ENCODE measurements at regions not wholly inside any gene's neighbourhood (a gene's known extent, or its start where the extent isn't known, plus 50 kb on each side); places are given as distances from the start of the nearest gene placed in this dataset.

DNA sequence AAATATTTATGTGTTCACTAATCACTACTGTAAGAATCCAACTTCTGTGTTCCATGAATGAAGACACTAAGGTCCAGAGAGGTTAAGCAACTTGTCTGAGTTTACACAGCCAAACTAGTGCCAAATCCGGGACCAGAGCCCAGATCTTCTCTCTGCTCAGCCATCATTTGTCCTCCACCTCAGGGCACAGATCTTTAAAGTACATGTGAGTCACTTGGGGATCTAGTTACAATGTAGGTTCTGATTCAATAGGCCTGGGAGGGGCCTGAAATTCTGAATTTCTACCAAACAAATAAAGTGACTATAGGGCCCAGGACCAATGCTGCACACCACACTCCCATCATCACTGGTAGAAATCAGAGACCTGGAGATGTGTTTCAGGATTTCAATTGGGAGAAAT, 162.9 kb downstream of the GXYLT1 start:
- DNase-seq (ENCODE audit: low read depth, low spot score): no peak

DNA sequence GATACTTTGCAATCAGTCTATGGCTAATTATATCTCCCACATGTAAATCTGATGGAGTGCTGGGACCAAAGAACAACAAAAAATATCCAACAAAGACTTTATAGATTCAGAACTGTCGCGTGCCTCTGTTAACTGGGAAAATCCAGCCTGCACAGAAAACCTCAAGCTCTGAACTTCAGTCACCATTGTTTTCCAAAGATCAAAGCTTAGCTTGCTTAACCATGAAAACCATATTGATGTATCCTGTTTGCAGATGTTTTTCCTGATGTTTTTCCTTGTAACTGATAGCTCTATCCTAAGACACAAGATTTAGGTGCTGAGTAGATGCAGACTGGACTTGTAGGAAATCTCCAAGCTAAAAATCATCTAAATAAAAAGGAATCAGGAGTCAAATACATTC, 163.7 kb downstream of the GXYLT1 start:
- no peak for DNase-seq (ENCODE audit: low read depth, low spot score)

DNA sequence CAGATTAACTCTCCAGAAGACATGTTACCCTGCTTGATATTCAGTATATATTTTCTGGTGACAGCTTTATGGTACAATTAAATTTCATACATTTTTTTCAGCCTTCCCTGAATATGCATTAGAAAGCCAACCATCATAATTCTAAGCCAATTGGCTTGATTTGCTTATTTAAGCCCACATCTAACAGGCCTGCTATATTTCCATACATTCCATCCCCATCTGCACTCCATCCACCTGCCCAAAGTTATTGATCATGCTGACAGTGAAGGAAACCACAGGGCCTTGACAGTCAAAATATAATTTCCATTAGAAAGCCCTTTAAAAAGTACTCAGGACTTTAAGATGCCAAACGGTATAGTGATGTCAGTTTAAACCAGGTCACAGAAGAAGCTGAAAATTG, 164.3 kb downstream of the GXYLT1 start:
- DNase-seq (ENCODE audit: low read depth, low spot score): no peak

DNA sequence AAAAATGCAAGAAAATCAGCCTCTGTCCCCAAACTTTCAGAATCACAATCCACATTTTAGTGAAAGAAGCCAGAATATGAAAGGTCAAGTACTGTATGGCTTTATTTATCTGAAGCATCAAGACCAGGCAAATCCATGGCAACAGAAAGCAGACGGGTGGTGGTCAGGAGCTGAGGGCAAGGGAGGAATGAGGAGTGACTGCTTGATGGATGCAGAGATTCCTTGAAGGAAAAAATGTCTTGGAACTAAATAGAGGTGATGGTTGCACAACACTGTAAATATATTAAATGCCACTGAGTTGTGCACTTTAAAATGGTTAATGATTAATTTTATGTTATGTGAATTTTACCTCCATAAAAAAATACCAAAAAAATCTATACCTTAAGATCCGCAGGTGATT, 165.1 kb downstream of the GXYLT1 start:
- DNase-seq (ENCODE audit: low read depth, low spot score): no peak

DNA sequence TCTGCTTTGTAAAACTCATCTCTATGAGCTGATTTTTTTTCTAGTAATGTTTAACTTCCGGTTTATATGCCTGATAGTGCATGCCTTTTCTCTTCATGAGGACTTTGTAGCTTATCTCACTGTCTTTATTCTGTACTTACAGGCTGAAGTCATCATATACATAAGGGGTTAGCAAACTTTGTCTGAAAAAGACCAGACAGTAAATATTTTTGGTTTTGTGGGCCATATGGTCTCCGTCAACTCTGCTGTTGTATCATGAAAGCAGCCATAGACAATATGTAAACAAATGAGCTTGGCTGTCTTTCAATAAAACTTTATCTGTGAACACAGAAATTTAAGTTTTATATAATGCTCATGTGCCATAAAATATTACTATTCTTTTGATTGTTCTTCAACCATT, 172.1 kb downstream of the GXYLT1 start:
- DNase-seq (ENCODE audit: low read depth, low spot score): no peak

DNA sequence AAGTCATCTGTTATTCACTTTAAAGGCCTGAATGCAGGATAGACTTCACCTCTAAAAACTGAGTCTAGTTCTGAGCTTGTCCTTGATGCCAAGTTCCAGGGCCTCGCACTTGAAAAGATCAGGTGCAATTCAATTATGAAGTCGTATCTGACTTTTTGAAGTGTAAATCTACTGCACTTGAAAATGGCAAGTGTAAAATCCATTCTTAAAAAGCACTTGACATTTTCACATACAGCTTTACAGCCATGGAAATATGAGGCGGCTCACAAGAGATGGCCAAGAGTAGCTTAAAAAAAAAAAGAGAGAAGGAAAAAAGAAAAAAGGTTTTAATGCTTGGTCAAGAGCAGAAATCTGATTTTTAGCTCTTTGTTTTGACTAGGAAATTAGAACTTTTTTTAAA, 172.5 kb downstream of the GXYLT1 start:
- no peak for DNase-seq (ENCODE audit: low read depth, low spot score)

DNA sequence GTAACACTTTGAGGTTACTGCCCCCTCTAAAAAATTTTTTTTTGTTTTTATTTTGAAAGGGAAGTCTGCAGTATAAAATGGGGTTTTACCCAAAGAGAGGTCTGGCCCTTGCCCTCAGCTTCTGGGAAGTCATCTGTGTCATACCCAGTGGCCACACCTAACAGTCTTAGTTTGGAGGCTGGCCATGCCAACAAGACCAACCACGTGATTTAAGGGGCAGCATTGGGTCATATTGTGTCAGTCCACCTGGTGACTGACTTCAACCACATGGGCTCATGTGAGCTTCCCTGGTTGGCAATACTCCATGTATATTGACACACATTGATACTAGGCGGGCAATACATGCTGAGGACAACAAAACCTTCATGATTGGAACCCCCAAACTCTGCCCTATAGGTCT, 173.9 kb downstream of the GXYLT1 start:
- DNase-seq (ENCODE audit: low read depth, low spot score): no peak

DNA sequence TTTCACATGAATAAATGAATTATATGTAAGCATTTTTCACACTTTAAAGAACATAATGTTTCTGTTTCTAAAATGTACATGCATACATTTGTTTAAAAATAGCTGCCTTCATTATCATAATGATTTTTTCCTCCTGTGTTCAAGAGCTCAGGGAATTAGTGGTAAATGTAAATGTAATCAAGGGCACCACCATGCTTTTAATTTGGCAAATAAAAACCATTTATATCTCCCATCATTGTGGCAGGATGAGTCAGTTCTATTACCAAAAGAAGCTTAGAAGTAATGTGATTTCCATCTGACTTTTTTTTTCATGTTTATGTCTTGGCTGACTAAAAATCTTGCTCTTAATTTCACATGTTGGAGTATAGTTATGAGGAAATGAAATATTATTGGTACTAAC, 176.1 kb downstream of the GXYLT1 start:
- no peak for DNase-seq (ENCODE audit: low read depth, low spot score)

DNA sequence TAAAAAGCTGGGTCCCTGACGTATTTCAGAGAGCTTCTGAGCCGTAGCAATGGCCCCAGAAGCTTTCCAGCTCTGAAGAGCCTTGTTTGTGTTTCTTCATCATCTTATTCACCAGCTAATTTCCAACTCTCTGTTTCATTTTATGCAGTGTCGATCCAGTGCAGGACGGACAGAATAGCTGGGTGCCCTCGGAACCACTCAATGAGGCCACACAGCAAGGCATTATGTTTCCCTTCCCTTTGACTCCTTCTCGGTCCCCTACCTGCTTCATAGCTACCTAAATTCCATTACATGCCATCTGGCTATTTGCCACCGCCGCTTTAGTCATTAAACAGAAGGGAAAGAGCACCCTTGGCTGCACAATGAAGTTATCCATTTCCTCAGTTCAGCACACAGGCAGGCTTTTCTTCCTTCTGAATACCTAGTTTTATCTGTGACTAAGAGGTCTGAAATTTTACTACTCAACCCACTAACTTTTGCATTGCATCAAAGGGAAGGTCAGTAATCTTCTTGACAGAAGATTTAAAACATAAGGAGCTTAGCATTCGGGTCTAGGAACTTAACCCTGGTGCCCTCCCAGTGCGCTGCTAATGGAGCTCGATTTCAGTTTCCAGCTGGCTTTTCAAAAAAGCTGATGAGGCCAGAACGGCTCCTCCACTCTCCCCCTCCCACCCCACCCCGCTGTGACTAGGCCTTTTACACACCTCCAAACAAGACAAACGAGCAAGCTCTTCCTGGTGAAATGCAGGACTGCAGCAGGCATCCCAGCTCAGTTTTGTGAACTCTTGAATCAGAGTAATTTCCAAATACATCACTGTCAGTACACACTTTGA, 176.8 kb downstream of the GXYLT1 start:
- DNase-seq (ENCODE audit: low read depth, low spot score): no peak

DNA sequence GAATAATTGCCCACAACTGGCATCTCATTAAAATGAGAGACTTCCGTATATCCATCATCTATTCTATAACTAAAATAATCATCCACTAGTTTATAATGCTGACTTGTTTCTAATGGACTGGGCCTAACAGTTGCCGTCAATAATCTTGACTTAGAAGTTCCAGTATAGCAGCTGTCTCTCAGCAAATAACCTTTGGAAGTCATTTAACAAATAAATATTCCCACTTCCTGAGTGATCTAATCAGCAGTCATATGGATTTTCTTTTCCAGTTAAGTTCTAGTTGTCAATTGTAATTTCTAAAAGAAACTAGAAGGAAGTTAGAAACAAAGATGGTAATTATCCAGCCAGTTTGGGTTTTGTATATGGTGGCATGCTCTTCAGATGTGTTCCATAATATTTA, 177.8 kb downstream of the GXYLT1 start:
- no peak for DNase-seq (ENCODE audit: low read depth, low spot score)

DNA sequence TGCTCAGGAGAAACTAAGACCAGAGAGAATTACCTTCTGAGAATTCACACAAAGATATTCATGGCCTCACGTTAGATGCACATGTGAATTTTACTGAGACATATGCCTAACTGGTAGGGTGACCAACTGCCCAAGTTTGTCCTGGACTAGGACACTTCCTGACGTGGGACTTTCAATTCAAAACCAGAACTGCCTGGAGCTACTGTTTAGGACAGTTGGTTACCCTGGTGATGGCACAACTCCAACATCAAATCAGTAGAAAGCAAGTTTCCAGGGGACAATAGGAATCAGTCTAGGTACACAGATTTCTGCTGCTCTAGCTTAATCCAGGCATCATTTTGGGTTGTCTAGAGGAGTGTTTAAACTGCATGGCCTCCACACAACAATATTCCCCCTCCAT, 178.7 kb downstream of the GXYLT1 start:
- DNase-seq (ENCODE audit: low read depth, low spot score): no peak

DNA sequence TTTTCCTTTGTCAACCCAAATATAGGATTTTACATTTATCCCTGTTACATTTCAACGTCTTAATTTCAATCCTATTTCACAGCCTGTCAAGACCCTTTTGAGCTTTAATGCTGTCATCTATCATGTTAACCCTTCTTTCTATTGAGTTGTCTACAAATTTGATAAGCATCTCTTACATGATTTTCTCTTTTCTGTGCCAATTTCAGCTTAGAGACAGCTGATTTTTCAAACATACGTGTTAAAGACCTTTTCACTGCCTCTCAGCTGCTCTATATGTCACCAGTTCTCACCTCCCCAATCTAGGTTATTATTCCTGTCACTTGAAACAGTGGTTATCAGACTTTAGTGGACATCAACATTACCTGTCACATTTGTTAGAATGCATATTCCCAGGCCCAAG, 181.3 kb downstream of the GXYLT1 start:
- DNase-seq (ENCODE audit: low read depth, low spot score): no peak

DNA sequence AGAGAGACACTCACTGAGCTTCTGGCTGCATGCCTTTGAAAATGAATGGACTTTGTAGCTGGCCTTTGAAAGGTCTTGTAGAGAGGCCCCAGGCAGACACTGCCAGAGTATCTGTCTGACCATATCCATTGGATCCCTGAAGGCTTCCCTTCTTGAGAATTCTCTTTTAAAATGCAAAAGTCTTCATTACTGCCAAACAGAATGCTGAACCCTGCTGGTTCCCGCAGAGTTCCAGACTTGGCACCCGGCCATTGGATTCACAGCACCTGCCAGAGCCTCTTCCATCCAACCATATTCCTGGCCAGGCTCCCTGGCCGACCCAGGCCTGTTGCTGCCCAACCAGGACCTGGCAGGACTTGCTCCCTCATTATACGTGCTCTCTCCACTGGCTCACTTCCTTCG, 182.5 kb downstream of the GXYLT1 start:
- no peak for DNase-seq (ENCODE audit: low read depth, low spot score)

DNA sequence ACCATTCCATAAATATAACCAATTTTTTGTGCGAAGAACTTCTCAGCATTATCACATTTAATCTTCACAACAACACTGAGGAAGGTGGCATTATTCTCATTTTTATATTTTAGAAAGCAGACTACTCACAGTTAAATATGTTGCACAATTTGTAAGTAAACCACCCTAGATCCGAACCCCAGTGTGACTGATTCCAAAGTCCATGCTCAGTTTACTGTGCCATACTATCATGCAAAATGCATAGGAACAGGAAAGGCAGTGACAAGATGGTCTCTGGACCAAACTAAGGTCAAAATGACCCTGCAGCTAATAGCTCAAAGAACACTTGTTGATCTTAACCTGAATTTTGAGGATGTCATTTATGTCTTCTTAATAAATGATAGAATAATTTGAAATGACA, 185.4 kb downstream of the GXYLT1 start:
- DNase-seq (ENCODE audit: low read depth, low spot score): no peak

DNA sequence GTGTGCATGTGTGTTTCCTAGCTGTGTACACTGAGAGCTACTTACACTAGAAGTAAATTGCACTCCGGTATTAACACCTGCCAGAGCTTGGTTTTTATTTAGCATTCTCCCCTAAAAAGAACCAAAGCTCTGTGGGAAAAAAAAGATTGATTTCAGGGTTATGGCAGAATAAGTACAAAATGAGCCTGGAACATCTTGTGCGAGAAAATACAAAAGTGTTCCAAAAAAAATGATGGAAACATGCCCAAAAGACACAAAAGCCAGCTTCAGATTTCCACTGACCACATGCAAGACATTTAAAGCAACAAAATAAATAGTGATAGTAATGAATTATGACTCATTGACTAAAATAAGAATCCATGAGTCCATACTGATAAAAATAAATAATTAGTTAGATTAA, 188.3 kb downstream of the GXYLT1 start:
- DNase-seq (ENCODE audit: low read depth, low spot score): no peak

DNA sequence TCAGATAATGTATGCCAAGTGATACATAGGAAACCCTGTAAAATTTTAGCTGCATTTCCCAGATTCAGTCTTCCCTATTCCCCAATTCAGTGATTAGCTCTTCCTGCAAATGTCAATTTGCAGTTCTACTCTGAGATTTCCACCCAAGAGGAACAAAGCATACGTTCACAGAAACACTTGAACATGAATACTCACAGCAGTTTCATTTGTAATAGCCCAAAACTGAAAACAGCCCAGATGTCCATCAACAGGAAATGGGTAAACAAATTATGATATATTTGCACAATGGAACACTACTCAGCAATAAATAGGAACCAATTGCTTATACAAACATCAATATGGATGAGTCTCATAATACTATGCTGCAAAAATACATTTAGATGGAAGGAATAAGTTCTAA, 194.2 kb downstream of the GXYLT1 start:
- no peak for DNase-seq (ENCODE audit: low read depth, low spot score)

DNA sequence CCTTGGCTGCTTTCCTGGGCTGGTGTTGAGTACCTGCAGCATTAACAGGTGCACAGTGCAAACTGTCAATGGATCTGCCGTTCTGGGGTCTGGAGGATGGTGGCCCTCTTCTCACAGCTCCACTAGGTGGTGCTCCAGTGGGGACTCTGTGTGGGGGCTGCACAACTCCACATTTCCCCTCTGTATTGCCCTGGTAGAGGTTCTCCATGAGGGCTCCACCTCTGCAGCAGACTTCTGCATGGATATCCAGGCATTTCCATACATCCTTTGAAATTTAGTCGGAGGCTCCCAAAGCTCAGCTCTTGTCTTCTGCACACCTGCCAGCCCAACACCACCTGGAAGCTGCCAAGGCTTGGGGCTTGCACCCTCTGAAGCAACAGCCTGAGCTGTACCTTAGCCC, 198.6 kb downstream of the GXYLT1 start:
- DNase-seq (ENCODE audit: low read depth, low spot score): no peak

DNA sequence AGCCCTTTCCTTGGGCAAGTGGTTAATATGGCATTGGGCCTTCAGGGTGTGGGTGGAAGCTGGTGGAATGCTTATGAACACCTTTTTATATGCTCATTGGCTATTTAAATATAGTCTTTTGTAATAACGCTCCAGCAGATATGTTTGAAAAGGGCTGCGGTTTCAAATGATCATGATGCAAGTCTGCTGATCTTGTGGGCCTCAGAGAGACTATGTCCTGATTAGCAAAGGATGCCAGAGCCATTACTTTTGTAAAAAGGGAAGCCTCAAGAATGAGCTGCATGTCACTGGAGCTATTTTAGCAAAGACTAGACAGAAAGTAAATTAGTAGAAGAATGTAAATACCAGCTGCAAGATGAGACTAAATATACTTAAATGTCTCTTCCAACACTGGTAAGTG, 200.5 kb downstream of the GXYLT1 start:
- no peak for DNase-seq (ENCODE audit: low read depth, low spot score)

DNA sequence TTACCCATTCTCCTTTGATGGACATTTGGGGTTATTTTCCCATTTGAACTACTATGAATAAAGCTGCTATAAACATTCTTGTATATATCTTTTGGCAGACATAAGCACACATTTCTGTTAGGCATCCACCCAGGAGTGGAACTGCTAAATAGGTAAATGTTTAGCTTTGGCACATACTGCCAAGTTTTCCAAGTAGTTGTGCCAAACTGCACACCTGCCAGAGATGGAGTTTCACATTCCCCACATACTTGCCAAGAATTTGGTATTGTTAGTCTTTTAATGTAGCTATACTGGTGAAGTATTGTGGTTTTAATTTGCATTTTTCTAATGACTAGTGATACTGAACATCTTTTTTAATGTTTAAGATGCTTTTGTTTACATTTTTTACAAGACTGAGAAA, 201.0 kb downstream of the GXYLT1 start:
- DNase-seq (ENCODE audit: low read depth, low spot score): no peak

DNA sequence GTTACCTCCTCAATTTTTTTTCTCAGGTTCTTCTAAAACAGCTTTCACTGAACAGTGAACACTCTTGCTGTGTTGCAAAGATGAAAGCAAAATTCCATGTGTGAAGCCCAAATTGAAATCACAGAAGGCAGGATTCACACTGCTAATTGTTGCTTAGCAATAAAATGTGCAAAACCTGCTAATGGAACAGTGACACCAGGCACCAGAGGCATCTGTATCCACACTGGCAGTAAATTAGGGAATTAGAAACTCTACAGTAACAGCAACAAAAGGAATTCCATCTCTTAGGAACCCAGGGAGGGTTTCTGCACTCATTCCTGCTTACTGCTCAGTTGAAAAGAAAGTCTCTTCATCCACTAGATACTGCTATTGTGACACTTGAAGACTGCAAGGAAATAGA, 202.3 kb downstream of the GXYLT1 start:
- no peak for DNase-seq (ENCODE audit: low read depth, low spot score)

DNA sequence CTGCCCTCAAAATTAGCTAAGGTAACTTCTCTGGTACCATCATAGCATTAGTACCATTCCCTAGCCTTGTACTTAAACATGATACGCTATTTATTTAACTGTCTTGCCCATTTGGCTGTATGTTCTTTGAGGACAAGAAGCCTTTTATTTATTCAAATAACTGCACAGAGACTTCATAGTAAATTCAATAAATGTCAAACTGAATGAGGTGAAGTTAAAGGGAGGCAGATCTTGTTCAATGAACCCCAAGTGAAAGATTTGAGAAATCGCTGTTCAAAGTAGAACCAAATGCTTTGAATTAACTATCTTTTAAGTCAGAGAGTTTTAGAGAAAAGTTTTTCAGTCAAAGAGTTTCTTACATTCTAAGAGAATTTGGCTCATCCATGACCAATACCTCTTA, 203.6 kb downstream of the GXYLT1 start:
- no peak for DNase-seq (ENCODE audit: low read depth, low spot score)

DNA sequence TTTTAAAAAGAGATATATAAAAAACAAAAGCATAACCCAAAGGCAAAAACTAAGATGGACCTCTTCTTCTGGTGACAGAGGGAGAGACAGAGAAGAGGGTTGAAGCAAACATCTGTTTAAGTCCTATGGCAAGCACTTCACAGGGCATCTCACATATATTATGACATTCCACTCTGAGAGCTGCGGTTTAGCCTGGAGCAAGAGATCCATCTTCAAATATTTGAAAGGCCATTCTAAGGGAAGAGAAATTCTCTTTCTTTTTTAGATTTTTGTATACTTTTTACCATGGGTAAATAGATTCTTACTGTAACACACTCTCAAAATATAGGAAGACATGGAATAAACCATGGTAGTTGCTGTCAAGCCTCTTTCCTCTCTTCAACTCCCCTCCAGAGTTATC, 204.1 kb downstream of the GXYLT1 start:
- DNase-seq (ENCODE audit: low read depth, low spot score): no peak

DNA sequence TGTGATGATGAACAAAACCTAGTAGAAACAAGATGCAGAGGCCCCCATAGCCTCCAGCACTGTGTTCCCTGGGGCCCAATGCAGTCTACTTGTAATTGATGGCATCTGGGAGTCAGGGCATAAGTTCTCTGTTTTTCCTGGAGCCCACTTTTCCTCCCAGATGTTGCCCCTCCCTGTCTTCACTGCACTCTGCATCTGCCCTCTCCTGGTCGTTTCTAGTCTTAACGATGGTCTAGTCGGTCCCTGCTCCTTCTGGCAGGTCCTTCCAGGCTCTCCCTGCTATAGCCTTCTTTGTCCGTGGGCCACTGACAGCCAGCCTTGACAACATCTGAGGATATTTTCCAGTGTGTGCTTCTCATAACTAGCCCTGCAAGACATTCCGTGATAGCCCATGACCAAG, 208.3 kb downstream of the GXYLT1 start:
- no peak for DNase-seq (ENCODE audit: low read depth, low spot score)

DNA sequence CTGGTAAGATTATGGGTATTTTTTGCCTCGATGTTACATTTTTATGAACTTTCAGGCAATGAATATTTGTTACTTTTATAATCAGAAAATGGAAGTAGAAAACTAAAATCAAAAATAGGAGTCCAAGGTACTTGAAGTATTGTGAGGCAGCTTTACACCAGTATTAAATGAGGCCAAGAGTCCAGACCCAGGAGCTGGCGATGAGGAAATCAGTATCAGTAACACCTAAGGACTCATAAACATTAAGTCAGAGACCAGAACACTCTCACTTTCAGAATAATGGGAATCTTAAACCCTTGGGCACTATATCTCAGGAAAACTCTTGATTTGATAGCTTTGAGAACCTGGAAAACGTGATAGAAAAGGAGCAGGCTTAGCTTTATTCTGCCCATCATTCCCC, 208.8 kb downstream of the GXYLT1 start:
- DNase-seq (ENCODE audit: low read depth, low spot score): no peak

All from activated naive CD8-positive, alpha-beta T cell treated with anti-CD3 and anti-CD28 coated beads, Interleukin-2, amount 50 U/mL, for 16 hours (primary cell).